Posterior vena cava (tissue), 2 donors: ENCODE measurements at regions not wholly inside any gene's neighbourhood (a gene's known extent, or its start where the extent isn't known, plus 50 kb on each side); places are given as distances from the start of the nearest gene placed in this dataset.
A peak's percentile ranks its signal among the peaks of the same experiment; 100 is the strongest.

Experiments used
- DNase-seq: peaks from one replicate; pipeline ENCODE4 v3.0.0-alpha.2; 2020; ENCODE audit warnings: low spot score
- intact Hi-C, 2 donors: fragments of 100-400 bp; cut with DNase I; formaldehyde crosslinking; loops; one replicate each; pipeline versions ENCODE4 v1.14.1 to v1.14.2; 2022 to 2023
- donor health status: DM: yes; HTN: yes; CAD: no.
- donor health status: DM: yes; HTN: yes; CAD: no.

GRCh38 chr9:115921301-115921700, 232.3 kb upstream of the PAPPA start:
- DNase-seq = peak; percentile 74
- intact Hi-C loops = loop anchor here in 1 of 2 donors (10.0 kb wide), 1 partner anchor 584 kb away; no protein-coding TSS in a partner anchor

GRCh38 chr9:115922444-115922843, 231.1 kb upstream of the PAPPA start:
- no peak for DNase-seq
- intact Hi-C loops = loop anchor here in 1 of 2 donors (10.0 kb wide), 1 partner anchor 582 kb away; no protein-coding TSS in a partner anchor

GRCh38 chr9:115923410-115923809, 230.2 kb upstream of the PAPPA start:
- intact Hi-C loops = loop anchor here in 1 of 2 donors (10.0 kb wide), 1 partner anchor 581 kb away; no protein-coding TSS in a partner anchor
- DNase-seq = no peak

DNA sequence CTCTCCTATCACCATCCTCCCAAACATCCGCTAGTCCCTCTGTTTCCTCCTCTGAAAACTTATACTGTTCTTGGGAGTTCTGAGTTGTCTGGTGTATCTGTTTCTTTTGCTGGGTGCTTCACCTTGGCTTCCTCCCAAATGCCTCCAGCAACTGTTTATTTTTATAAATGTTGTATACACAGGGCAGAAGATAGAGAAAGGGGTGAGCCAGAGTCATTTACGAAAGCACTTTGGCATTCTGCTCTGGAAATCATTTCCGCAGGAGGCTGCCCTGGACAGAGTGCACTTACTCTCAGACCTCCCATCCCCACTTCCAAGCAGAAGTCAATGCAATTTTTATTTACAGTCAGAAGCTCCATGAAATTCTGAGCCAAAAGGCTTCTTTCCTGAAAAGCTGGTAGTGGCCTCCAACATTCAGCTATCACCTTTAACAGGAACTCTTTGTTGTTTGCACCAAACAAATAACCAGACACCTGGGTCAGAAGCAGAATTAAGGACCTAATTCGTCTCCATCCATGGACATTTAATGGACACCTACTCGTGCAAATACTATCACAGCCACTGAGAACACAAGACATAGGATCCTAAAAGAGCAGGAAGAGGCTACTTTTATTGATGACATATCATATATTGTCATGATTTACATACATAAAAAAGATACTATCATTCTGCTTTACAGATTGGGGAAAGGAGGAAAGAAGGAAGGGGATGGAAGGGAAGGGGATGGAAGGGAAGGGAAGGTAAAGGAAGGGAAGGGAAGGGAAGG, 229.5 kb upstream of the PAPPA start:
- intact Hi-C loops = loop anchor here in 1 of 2 donors (10.0 kb wide), 1 partner anchor 581 kb away; no protein-coding TSS in a partner anchor
- DNase-seq = no peak

DNA sequence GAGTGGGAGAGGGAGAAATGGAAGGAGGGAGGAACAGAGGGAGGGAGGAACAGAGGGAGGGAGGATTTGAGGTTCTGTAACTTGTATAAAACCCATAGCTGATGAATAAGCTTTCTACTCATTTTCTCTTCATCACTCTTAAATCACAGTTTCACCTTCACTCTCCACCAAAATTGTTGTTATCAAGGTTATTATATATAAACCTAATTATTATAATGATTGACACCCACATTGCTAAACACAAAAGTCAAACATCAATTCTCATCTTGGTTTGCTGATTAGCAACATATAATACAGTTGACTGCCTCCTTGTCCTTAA, 229.0 kb upstream of the PAPPA start:
- intact Hi-C loops = loop anchor here in 1 of 2 donors (10.0 kb wide), 1 partner anchor 580 kb away; no protein-coding TSS in a partner anchor
- no peak for DNase-seq

- no peak for DNase-seq
- intact Hi-C loops = loop anchor here in 1 of 2 donors (10.0 kb wide), 1 partner anchor 579 kb away; no protein-coding TSS in a partner anchor
These were observed 228.2 kb upstream of the PAPPA start for GRCh38 chr9:115925424-115925823.

DNA sequence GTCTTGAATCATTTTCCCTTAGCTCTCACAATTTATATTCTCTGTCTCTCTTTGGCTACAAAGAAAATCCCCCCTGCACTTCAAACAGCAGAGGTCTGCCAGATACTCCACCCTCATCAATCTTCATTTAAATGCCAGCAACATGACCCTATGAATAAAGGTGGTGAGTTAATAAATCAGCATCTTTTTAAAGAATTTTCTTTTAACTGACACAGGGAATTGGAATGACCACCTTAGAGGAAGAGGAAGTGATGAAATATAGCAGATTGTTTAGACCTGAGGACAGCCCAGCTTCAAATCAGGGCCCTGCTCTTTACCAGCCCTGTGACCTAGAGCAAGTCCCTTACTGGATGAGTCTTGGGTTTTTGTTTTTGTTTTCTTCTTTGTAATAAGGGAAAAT, 223.1 kb upstream of the PAPPA start:
- intact Hi-C loops = no loop called here
- no peak for DNase-seq

DNA sequence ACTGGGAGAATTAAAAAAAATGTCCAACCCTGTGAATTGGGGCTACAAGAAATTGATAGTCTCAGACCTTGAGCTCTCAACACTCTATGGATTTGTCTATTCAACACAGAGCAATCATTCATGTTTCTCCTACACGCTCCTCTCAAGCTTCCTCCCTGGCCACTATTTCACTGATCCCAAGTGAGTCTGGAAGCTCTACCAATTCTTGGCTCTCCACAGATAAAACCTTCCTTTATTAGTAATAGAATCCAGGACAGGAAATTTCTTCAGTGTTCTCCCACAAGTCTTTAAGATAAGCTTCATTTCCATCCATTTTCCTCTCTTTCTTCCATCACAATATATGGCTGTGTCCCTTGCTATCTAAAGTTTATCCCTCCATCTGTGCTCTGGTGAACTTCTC, 215.1 kb upstream of the PAPPA start:
- no peak for DNase-seq
- intact Hi-C loops = no loop called here

DNA sequence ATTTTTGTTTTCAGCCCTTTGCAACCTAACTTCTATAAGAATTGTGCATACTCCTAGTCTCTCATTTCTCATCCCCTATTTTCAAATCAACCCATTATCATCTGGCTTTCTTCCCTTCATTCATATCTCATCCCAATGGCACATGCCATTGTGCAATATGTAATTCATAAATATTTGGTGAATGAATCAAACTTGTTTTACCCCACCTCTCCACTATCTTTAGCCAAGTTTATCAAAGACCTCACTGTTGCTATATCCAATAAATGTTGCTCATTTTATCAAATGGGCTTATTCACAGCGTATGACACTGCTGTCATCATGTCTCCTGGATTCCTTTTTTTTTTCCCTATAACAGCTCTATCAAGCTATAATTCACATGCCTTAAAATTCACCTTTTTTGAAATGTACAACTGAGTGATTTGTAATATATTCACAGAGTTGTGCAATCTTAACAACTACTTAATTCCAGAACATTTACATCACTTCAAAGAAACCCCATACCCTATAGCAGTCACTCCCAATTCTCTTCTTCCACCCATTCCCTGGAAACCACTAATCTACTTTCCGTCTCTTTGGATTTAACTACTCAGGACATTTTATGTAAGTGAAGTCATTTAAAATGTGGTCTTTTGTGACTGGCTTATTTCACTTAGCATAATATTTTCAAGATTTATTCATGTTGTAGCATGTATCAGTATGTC, 214.4 kb upstream of the PAPPA start:
- DNase-seq = no peak
- intact Hi-C loops = no loop called here

DNA sequence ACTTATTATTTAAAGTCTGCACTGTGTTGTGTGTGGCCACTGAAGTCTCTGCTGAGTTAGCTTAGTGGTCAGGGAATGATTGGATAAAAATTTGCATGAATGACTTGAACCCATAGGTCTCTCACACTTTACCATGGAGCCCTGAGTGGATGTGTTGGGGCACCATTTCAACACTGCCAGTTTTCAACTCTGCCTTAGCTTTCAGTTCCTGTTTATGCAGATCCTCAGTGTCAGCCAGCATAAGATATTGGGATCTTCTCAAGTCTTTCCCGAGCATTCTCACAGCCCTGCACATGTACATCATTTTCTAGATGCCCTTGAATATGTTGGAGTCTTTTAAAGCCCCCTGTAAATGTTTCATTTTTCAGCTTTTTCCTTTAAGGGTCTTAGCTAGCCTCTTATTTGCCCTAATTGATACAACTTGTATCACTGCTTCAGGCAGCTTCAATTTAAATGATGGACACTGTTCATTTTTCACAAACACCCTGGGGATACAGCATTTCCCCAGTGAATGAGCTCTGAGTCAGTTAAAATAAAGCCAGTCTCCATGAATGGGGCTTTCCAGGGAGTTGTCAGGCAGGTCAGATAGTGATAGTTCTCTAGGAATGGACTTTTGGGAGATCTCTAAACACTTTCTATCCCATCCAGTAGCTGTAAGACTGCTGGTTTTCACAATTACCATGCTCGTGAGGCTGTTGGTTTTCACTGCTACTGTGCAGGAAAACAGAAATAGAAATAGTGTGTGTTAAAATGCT, 211.9 kb upstream of the PAPPA start:
- intact Hi-C loops = no loop called here
- DNase-seq = no peak

- intact Hi-C loops = no loop called here
These were observed 210.0 kb upstream of the PAPPA start for GRCh38 chr9:115943431-115944165.

DNA sequence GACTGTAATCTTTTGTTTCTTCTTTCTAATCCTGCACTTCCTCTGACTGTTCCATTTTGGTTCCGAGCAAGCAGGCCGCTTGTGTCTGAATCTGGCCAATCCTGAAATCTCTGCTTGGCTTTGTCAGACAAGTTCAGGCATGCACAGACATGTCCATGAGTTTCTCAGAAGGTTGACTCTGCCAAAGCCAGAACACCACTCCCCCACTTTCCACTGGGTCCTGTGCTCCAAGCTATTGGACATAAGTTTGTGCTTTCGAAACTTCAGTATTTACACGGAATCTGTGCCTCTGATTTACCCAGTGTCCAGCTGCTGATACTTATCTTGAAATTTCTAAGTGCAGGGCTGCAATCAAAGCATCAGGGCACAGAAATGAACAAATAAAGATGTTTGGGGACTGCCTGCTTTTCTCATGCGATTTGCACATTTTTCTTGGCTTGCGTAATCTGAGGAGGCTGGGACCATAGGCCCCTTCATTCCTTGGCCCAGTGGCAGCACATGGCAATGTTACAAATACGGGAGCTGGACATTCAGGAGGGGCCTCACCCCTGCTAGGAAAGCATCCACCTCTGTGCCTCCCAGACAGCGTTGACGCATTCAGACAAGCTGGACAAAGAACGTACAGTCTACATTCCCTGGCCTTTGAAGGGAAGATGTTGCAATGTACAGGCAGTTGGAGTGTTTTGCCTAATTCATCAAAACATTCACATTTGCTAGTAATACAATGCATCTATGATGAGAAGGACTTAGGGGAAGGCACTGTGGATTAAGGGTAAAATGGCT, 209.2 kb upstream of the PAPPA start:
- peak; percentile 94 for DNase-seq
- intact Hi-C loops = no loop called here

More at GRCh38 chr9:115943431-115944165, 210.0 kb upstream of the PAPPA start:
- no peak for DNase-seq

DNA sequence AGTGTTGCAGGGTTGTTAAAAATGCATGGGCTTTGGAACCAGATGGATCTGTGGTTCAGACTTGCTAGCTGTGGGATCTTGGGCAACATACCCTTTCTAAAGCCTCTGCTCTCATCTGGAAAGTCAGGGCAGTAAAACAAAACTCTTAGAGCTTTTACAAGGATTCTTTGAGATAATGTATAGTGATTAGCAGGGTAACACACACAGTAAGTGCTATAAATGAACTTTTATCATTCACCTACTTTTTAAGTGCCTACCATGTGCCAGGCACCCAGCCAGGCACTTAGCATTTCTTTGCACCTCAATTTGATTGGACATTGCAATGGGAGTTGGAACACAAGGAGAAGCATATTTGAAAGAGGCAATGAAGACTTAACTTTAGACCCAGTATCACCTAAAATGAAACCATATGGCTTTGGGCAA, 208.6 kb upstream of the PAPPA start:
- intact Hi-C loops = no loop called here
- DNase-seq = no peak

DNA sequence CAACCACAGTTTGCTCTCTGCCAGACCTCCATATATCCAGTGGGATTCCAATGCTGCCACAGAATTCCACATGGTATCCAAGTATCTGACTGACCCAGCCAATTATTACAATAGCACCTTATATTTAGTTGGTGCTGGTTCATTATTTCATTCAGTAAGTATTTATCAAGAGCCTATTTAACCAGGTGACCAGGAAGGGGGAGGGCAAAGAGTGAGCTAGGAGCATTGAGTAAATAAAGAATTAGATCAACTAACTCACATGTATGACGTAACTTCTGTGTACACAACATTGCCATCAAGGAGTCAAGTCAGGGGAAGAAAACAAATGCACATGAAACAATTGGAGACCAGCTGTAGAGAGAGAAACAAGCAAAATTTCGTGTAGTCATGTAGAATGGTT, 207.1 kb upstream of the PAPPA start:
- intact Hi-C loops = no loop called here
- DNase-seq = no peak

DNA sequence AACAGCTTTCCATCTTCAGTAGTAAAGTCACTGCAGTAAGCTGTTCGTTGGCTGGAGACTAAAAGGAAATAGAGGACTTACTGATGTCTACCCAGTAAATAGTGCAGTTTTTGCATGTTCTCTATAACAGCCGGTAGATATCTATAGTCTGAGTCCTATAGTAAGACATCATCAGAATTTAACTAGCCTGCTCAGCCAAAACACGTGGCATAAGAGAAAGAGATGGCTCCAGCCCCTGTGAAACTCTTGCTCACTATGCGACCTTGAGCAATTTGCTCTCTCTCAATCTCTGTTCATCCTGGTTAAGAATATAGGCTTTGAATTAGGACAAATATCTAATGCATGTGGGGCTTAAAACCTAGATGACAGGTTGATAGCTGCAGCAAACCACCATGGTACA, 201.6 kb upstream of the PAPPA start:
- DNase-seq = no peak
- intact Hi-C loops = no loop called here

GRCh38 chr9:115952430-115953292, 200.9 kb upstream of the PAPPA start:
- no peak for DNase-seq
- intact Hi-C loops = no loop called here

GRCh38 chr9:115956371-115956770, 197.2 kb upstream of the PAPPA start:
- intact Hi-C loops = no loop called here
- no peak for DNase-seq

DNA sequence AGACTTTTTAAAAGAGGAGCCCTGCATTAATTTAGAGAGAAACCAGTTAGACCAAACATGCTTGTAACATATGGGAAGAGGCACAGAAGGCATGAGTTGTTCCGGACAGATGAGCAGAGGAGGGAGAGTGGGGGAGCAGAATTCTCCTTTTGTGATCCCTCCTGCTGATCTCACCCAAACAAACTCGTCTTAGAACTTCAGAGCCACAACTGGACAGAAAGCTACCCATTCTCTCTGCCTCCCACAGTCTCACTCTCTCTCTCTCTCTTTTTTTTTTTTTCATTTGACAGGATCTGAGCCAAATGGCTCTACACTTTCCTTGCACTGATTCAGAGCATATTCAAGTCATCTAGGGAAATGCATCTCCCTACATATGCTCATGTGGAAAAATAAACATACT, 196.0 kb upstream of the PAPPA start:
- intact Hi-C loops = no loop called here
- no peak for DNase-seq
